Cardiac septum (tissue), 1 donor: ENCODE measurements at regions not wholly inside any gene's neighbourhood (a gene's known extent, or its start where the extent isn't known, plus 50 kb on each side); places are given as distances from the start of the nearest gene placed in this dataset.

Experiments used
- DNase-seq: peaks from one replicate; pipeline ENCODE4 v3.0.0-alpha.2; 2020; ENCODE audit warnings: low spot score
- intact Hi-C: fragments of 100-400 bp; cut with DNase I; formaldehyde crosslinking; loops from one replicate; pipeline ENCODE4 v1.14.0; 2022
- donor health status: DM: no; HTN: no; CAD: no.

GRCh38 chr5:60230456-60230855 lies 336.9 kb upstream of the PDE4D start:
- intact Hi-C loops = no loop called here
- DNase-seq = no peak

DNA sequence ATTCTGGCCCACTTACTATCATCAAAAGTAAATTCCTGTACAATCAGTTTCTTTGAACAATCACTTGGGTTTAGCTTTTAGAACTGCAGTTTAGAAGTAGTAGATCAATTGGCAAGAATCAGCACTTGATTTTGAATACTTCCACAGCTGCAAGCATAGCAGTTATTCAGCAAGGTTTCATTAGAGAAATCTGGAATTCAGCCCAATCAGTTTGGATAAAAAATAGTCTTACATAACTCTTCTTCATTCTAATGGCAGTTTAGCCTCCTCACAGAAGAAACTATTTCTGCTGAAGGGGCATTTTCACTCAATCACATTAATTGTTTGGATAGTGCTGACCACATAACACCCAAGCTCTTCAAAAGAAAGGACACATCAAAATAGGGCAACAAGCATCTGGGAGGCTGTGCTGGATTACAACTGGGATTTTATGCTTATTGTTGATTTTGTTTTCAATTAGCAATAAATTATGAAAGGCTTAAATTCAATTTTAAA lies 336.2 kb upstream of the PDE4D start:
- DNase-seq = no peak
- intact Hi-C loops = no loop called here

DNA sequence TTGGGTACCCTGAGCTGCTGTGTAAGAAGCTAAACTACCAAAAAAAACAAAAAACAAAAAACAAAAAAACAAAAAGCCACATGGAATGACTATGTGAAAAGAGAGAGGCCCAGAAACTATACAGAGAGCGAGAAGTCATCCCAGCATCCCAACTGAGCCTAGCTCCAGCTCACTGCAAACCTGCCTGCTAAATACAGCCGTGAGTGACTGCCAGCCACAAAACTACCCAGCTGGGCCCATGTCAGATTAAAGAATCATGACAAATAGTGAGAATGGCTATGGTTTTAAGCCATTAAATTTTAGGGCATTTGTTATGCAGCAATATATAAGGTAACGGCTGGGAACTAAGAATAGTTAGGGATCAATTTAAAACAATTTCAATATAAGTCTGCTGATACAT lies 335.1 kb upstream of the PDE4D start:
- intact Hi-C loops = no loop called here
- DNase-seq = no peak

DNA sequence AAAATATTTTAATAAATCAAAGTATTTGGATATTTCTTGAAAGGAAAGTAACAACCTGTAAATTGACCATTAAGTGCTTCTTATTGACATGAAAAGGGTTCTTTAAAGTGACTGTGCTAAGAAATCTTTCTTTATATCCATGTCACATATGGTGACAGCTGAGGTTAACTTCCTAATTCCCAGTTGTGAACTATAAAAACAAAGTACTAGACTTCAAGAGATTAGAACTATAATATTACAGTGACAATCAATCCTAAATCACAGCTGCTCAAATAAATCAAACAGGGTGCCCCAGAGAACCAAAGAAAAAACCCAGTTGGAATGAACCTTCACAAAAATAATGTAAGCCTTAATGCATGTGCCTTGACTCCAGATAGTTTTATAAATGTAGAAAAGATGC lies 332.6 kb upstream of the PDE4D start:
- intact Hi-C loops = no loop called here
- DNase-seq = no peak

- intact Hi-C loops = no loop called here
- DNase-seq = no peak
Measured at GRCh38 chr5:60223342-60223741, 329.8 kb upstream of the PDE4D start.

DNA sequence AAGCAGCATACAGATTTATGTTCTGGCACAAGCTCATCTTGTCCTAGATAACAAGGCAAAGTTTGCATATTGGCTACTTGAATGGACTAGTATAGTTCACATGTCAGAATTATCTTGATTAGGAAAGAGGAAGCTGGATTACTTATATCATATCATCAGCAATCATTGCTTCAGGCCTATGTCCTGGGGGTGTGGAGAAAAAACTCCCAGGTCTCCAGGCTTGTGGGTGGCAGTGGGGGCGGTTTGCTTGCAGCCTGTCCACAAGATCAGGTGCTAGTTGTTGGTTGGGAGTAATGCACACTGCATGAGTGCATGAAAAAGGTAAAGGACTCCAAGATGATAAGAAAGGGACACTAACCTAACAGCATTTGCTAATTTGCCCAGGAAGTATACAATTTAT lies 326.4 kb upstream of the PDE4D start:
- intact Hi-C loops = no loop called here
- no peak for DNase-seq

- no peak for DNase-seq
- intact Hi-C loops = no loop called here
Measured at GRCh38 chr5:60210810-60211209, 317.3 kb upstream of the PDE4D start.

DNA sequence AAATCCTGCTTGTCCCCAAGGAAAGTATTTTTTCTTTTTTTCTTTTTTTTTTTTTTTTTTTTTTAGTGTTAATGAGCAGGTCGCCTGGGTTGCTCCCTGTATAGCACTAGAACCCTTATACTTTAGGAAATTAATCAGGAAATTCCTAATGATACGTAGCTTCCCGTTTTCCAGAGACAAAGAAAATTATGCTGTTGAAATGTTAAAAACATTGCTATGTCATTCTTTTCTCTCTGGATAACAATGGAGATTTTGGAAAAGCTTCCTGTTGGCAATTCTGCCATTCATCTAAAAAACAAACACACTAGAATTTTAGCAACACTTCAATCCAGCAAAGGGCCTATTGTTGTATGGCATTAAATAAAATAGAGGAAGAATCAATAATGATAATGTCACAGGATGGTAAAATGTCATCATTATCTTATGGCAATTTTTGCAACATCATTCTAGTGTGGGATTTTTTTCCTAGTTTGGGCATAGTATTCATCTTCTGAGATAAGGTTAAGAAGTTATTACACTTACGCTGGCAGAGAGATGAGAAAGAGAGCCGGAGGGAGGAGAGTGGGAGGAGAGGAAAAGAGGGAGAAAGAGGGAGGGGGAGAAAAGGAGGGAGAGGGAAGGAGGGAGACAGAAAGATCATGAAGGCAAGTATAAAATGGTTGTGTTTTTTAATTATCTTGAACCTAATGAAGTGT lies 315.8 kb upstream of the PDE4D start:
- intact Hi-C loops = no loop called here
- DNase-seq = no peak

DNA sequence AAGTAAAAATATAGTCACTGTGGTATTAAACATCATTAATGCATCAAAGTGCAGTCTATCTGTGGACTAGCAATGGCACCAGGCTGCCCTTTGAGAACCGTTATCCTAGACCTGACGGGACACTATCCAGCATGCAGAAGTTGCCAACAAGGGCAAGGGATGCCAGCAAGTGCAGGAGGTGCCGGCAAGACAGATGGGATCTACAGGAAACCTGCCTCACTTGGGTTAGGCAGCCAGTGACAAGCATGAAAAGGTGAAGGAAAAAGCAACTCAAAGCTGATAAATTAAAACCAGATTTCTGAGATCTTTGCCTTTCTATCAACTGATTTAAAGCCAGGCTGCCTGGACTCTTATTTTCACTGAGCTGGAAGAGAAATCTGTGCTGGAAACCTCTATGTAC lies 315.2 kb upstream of the PDE4D start:
- no peak for DNase-seq
- intact Hi-C loops = no loop called here

GRCh38 chr5:60207040-60207439 lies 313.5 kb upstream of the PDE4D start:
- DNase-seq = no peak
- intact Hi-C loops = no loop called here

- no peak for DNase-seq
- intact Hi-C loops = no loop called here
Measured at GRCh38 chr5:60206234-60206633, 312.7 kb upstream of the PDE4D start.

DNA sequence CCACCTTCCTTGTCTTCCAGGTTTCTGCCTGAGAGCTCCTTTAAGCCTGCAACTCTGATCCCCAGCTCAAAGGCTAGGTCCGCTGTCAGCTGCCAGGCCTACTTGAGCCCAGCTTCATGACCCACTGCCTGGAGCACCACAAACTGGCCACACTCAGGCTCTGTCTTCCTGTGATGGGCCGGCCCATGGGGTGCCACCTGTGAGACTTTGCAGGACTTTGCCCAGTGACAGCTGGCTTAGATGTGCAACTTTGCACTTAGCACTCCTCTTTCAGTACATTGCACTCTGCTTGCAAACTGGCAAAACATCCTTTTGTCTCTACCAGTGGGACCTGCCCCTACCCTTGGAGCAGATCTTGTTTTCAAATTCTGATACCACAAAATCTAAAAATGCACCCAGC lies 311.5 kb upstream of the PDE4D start:
- no peak for DNase-seq
- intact Hi-C loops = no loop called here

DNA sequence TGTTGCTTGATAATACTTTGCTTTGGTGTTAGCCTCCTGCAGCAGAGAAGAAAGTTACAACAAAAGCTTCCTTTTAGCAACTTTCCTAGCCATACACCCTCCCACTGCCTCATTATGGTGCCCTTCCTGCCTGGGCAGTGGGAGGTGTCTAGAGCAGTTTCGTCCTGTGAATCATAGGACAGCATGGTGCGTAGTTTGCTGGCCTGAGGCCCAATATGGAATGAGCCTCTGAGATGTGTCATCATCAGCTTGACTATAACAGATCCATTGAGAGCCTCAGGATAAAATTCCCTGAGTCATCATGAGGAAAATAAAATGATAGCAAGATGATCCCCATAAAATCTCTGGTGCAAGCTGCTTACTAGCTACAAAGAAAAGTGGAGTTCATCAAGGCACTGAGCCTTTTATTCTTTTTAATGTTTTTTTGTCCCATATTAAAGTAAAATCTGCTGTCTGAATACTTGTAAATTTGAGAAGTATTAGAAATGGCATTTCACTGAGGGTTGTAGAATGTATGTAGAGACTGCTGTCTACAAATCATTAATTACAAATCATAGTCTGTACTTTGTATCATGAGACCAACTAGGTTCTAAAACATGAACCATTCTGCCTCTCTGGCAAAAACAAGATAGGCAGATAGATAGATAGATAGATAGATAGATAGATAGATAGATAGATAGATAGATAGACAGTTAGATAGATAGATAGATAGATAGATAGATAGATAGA lies 303.0 kb upstream of the PDE4D start:
- no peak for DNase-seq

GRCh38 chr5:60195551-60195950 lies 302.0 kb upstream of the PDE4D start:
- no peak for DNase-seq
- intact Hi-C loops = no loop called here

More for the DNA sequence above, 303.0 kb upstream of the PDE4D start:
- intact Hi-C loops = no loop called here

DNA sequence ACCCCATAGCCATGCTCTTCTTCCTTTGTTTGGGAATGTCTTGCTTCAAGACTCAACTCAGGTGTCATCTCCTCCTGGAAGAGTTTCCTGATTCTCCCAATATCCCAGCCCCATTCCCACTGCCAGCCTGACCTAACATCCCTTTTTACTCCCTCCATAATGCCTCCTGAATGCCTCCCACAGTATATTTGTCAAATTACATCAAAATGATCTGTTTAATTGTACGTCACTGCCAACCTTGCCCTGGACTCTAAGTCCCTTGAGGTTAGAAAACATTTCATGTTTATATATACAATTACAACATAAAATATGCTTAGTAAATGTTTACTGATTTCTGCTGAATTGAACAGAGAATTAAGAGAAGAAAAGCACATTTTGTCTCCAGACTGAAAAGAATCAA lies 301.6 kb upstream of the PDE4D start:
- DNase-seq = no peak
- intact Hi-C loops = no loop called here

GRCh38 chr5:60185231-60186099 lies 291.9 kb upstream of the PDE4D start:
- intact Hi-C loops = no loop called here
- DNase-seq = no peak

DNA sequence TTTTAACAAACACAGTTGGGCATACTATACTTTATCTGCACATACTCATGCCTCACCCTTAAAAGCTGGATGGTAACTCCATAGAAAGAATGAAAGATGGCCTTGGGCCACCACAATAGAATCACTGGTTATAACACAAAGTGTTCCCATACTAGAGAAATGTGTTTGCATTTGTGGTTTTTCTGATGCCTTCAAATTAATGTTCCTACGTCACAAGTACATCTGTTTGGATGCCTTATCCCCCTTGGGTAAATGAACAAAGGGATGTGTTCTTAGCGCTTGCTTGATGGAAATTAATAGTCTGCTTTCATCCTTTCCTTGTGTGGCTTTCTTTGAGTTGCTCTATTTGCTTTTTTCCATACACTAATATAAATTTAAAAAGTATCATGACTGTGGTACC lies 291.1 kb upstream of the PDE4D start:
- DNase-seq = no peak
- intact Hi-C loops = no loop called here

DNA sequence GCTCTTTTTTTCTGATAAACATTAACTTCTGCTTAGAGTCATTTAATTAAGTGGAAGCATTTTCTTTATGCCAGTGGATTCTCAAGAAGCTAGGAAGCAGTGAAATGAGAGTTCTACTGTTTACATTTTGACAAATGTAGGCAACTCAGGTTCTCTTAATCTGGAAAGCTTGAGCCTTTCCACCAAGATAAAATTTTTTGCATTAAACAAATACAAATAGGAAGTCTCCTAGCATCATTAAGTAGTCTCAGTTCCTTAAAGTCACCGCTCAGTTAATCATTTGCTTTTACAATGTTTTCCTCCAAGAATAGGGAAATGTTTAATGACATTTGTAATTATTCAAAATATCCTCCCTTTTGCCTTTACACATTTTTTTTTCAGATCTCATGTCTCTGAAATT lies 290.4 kb upstream of the PDE4D start:
- no peak for DNase-seq
- intact Hi-C loops = no loop called here

DNA sequence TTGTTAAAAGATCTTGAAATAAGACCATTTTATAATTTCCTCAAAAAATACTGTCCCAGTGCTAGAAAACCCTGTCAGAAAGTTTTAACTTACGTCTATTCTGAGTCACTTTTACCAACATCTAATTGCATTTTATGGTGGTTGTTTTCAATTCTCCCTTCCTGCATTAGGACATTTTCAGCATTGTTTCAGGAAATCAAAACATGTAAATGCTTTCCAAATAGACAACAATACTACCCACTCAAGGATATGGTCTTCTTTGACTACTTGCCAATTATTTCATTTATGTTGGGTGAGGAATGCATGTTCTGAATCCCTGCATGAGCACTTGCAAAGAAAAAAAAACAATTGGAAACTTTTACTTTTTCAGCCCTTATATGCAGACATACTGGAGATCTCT lies 284.6 kb upstream of the PDE4D start:
- intact Hi-C loops = no loop called here
- no peak for DNase-seq

GRCh38 chr5:60177596-60177995 lies 284.1 kb upstream of the PDE4D start:
- intact Hi-C loops = no loop called here
- no peak for DNase-seq
